Nephron progenitor cell (in vitro differentiated cells): ENCODE measurements at regions not wholly inside any gene's neighbourhood (a gene's known extent, or its start where the extent isn't known, plus 50 kb on each side); places are given as distances from the start of the nearest gene placed in this dataset.

ENCODE experiments used
- DNase-seq: peaks from one replicate; pipeline ENCODE4 v3.0.0; 2021
- H3K27ac Mint-ChIP-seq: 2 replicates; pipeline ENCODE4 v1.8.0; 2021; ENCODE audit warnings: mild to moderate bottlenecking, moderate library complexity, mixed read lengths
- H3K27me3 Mint-ChIP-seq: 2 replicates; pipeline ENCODE4 v1.8.0; 2021; ENCODE audit warnings: mild to moderate bottlenecking, low read depth, mixed read lengths; ENCODE audit not compliant: poor library complexity
- H3K36me3 Mint-ChIP-seq: 2 replicates; pipeline ENCODE4 v1.8.0; 2021; ENCODE audit warnings: low read depth, mixed read lengths
- H3K4me1 Mint-ChIP-seq: 2 replicates; pipeline ENCODE4 v1.8.0; 2021; ENCODE audit warnings: mixed read lengths
- H3K4me3 Mint-ChIP-seq: 2 replicates; pipeline ENCODE4 v1.8.0; 2021; ENCODE audit warnings: mild to moderate bottlenecking, moderate library complexity, mixed read lengths
- H3K9me3 Mint-ChIP-seq: 2 replicates; pipeline ENCODE4 v1.8.0; 2021; ENCODE audit warnings: mild to moderate bottlenecking, moderate library complexity, mixed read lengths
- TF ChIP-seq, protein P1 (sequence below): fragments of 200-600 bp; sonication (generic); IDR thresholded peaks from 2 replicates; pipeline ENCODE4 v1.5.0; 2021; ENCODE audit warnings: antibody characterized with exemption

DNA sequence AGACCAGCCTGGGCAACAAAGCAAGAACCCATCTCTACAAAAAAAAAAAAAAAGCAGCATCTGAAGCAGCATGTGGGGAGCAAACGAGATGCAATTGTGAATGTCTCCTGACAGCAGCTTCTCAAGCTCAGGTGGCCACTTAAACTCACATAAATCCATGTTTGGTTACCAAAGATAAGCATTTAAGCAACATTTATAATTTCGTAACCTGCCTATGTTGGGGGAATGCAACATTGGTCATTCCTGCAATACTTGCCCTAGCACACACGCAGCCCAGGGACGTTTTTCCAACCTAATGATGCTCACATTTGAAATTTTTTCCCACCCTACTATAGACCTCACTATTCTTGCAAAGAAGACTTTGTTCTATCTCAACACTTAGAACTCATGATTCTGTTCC, 113.3 kb downstream of the ZFP64 start:
- peaks cover 44% of the 10 kb centered on the region for H3K4me1 Mint-ChIP-seq
- peaks cover 11% of the 10 kb centered on the region for H3K36me3 Mint-ChIP-seq
- H3K27me3 Mint-ChIP-seq: peaks cover 9% of the 10 kb centered on the region
- DNase-seq: no peak
- TF ChIP-seq, protein P1, sequence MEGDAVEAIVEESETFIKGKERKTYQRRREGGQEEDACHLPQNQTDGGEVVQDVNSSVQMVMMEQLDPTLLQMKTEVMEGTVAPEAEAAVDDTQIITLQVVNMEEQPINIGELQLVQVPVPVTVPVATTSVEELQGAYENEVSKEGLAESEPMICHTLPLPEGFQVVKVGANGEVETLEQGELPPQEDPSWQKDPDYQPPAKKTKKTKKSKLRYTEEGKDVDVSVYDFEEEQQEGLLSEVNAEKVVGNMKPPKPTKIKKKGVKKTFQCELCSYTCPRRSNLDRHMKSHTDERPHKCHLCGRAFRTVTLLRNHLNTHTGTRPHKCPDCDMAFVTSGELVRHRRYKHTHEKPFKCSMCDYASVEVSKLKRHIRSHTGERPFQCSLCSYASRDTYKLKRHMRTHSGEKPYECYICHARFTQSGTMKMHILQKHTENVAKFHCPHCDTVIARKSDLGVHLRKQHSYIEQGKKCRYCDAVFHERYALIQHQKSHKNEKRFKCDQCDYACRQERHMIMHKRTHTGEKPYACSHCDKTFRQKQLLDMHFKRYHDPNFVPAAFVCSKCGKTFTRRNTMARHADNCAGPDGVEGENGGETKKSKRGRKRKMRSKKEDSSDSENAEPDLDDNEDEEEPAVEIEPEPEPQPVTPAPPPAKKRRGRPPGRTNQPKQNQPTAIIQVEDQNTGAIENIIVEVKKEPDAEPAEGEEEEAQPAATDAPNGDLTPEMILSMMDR: no peak
- H3K27ac Mint-ChIP-seq: no peak overlapping the region
- peaks cover 4% of the 10 kb centered on the region for H3K9me3 Mint-ChIP-seq
- H3K4me3 Mint-ChIP-seq: no peak overlapping the region

DNA sequence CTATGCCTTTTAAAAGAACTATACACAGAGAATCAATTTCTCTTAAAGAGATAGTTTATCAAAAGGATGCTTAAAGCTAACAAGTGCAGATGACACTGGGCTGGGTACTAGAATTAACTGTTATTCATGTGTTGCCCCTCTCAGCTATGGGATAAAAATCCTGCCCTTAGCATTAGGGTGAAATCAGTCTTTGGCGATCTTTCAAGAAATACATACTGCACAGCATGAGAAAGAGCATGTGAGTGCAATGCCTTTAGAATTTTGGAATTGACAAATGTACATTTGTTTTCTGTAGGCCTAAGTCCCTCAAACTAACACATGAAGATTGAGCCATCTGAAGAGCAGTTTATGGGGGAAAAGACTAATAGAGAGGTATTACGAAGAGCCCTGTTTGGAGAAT, 115.4 kb downstream of the ZFP64 start:
- no peak overlapping the region for H3K27ac Mint-ChIP-seq
- H3K4me1 Mint-ChIP-seq: peaks cover 23% of the 10 kb centered on the region
- peaks cover 24% of the 10 kb centered on the region for H3K36me3 Mint-ChIP-seq
- peaks cover 5% of the 10 kb centered on the region for H3K27me3 Mint-ChIP-seq
- TF ChIP-seq, protein P1: no peak
- H3K9me3 Mint-ChIP-seq: peaks cover 4% of the 10 kb centered on the region
- no peak overlapping the region for H3K4me3 Mint-ChIP-seq
- DNase-seq: no peak

DNA sequence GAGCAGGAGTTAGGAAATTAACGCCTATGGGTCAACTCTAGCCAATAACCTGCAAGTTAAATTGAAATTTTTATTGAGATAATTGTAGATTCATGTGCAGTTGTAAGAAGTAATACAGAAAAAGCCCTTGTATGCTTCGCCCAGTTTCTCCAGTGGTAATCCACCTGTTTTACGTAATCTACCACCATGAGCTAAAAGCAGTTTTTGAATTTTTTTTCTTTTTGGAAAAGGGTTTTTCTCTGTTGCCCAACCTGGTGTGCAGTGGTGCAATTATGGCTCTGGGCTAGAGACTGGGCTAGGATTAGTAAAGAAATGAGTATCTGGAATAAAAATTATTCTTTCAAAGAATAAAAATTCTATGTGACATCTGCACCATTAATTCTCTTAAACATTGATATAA, 116.2 kb downstream of the ZFP64 start:
- no peak overlapping the region for H3K27ac Mint-ChIP-seq
- no peak overlapping the region for H3K4me3 Mint-ChIP-seq
- peaks cover 5% of the 10 kb centered on the region for H3K27me3 Mint-ChIP-seq
- DNase-seq: no peak
- peaks cover 30% of the 10 kb centered on the region for H3K36me3 Mint-ChIP-seq
- H3K9me3 Mint-ChIP-seq: peaks cover 4% of the 10 kb centered on the region
- H3K4me1 Mint-ChIP-seq: peaks cover 15% of the 10 kb centered on the region
- TF ChIP-seq, protein P1: no peak

DNA sequence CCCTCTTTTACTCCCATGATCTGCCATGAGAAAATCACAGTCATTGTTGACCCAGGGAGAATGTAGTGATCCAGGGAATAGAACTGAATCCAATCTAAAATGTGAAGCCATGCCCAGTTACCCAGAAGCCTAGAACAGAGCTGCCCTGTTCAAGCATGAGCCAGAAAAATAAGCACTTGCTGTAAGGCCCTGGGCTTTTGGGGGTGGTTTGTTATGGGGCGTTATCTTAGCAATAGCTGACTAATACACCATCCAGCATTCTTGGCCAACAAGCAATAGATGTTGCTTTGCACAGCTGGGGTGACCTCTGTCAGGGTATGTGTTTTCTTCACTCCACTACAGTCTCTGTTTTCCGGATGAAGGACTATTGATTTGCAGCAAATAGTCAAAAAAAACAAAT, 120.4 kb downstream of the ZFP64 start:
- H3K36me3 Mint-ChIP-seq: peaks cover 26% of the 10 kb centered on the region
- DNase-seq: no peak
- peaks cover 3% of the 10 kb centered on the region for H3K27me3 Mint-ChIP-seq
- peaks cover 4% of the 10 kb centered on the region for H3K9me3 Mint-ChIP-seq
- H3K4me1 Mint-ChIP-seq: no peaks in the 10 kb centered on the region
- no peak overlapping the region for H3K4me3 Mint-ChIP-seq
- no peak overlapping the region for H3K27ac Mint-ChIP-seq
- TF ChIP-seq, protein P1: no peak

DNA sequence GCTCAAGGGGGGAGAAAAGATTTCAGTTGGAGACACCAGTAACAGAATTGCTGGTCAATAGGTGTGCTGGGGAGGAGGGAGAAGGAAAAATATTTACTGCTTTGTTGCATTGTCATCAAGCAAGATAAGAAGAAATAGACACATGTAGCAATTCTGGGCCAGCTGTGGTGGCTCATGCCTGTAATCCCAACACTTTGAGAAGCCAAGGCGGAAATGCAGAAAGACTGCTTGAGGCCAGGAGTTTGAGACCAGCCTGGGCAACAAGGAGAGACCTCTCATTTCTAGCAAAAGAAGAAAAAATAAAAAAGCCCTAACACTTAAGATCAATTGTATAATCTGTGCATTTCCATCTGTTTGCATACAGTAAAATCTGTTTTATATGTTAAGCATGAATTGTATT, 126.6 kb downstream of the ZFP64 start:
- H3K4me3 Mint-ChIP-seq: no peak overlapping the region
- H3K36me3 Mint-ChIP-seq: peaks cover 30% of the 10 kb centered on the region
- TF ChIP-seq, protein P1: no peak
- no peak for DNase-seq
- H3K9me3 Mint-ChIP-seq: peaks cover 4% of the 10 kb centered on the region
- H3K4me1 Mint-ChIP-seq: peaks cover 17% of the 10 kb centered on the region
- H3K27ac Mint-ChIP-seq: no peak overlapping the region
- peaks cover 8% of the 10 kb centered on the region for H3K27me3 Mint-ChIP-seq

DNA sequence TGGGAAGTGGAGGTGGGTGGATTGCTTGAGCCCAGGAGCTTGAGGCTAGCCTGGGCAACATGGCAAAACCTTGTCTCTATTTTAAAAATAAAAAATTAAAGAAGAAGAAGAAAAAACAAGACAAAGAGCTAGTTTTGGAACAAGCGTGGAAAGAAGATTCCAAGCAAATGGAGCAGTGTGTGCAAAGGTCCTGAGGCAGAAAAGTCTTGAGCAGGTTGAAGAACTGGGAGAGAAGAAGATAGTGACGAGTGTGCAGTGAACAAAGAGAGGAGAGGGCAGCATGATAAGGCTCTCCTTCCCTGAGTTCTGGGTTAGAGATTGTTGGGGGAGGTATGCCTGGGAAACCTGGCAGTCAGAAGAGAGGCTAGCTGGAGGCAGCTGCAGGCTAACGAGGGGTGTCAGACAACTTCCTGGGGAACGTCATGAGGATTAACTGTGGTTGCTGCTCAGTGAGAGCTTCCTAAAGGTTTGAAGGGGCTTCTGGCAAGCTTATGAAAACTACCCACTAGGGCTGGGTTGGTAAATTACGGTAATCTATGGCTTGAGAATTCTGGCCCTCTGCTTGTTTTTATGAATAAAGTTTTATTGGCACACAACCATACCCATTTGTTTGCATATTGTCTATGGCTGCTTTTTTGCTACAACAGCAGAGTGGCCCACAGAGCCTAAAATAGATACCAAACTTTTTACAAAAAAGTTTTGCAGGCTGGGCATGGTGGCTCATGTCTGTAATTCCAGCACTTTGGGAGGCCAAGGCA, 128.9 kb downstream of the ZFP64 start:
- H3K9me3 Mint-ChIP-seq: peaks cover 16% of the 10 kb centered on the region
- TF ChIP-seq, protein P1: no peak
- H3K4me3 Mint-ChIP-seq: no peak overlapping the region
- no peak for DNase-seq
- H3K4me1 Mint-ChIP-seq: peaks cover 17% of the 10 kb centered on the region
- peaks cover 8% of the 10 kb centered on the region for H3K27me3 Mint-ChIP-seq
- peak overlapping the region; percentile 93 for H3K27ac Mint-ChIP-seq
- peaks cover 35% of the 10 kb centered on the region for H3K36me3 Mint-ChIP-seq
